ENCODE measurements at regions not wholly inside any gene's neighbourhood (a gene's known extent, or its start where the extent isn't known, plus 50 kb on each side); places are given as distances from the start of the nearest gene placed in this dataset.
"Not testable (repeated sequence)": the region's sequence is repeated elsewhere in the genome, so short reads cannot be mapped to it uniquely, and the experiment has no call there.

GRCh38 chr14:83085136-83085535 lies 1551.5 kb upstream of the SEL1L start:
- Histone ChIP-seq H3K4me3 (no peak overlapping the region), H3K4me1 (no peaks in the 10 kb centered on the region), H3K27ac (no peak overlapping the region), H3K27me3 (no peaks in the 10 kb centered on the region), H3K9me3 (no peaks in the 10 kb centered on the region), H3K36me3 (no peaks in the 10 kb centered on the region)
- TF ChIP-seq CTCF (IDR thresholded peaks at IDR 0.05) (no peak), EP300 (IDR thresholded peaks at IDR 0.05) (no peak), POLR2AphosphoS5 (IDR thresholded peaks at IDR 0.05) (no peak), POLR2A (IDR thresholded peaks at IDR 0.05) (no peak)
- 41 to 82% methylated on average over 4 of the region's 4 CpGs for WGBS, 2 donors
- no peak for DNase-seq
- intact Hi-C loops (cut with DNase I), result no loop called here

- Histone ChIP-seq H3K4me1 (no peaks in the 10 kb centered on the region), H3K4me3 (no peak overlapping the region), H3K36me3 (no peaks in the 10 kb centered on the region), H3K9me3 (no peaks in the 10 kb centered on the region), H3K27ac (no peak overlapping the region), H3K27me3 (no peaks in the 10 kb centered on the region)
- no peak for DNase-seq
- WGBS, 2 donors, result 33 to 57% methylated on average over 1 of the region's 1 CpG
- intact Hi-C loops (cut with DNase I), result no loop called here
- no peak for TF ChIP-seq POLR2AphosphoS5 (IDR thresholded peaks at IDR 0.05)
- TF ChIP-seq CTCF (IDR thresholded peaks at IDR 0.05), result no peak
- TF ChIP-seq POLR2A (IDR thresholded peaks at IDR 0.05), result no peak
- no peak for TF ChIP-seq EP300 (IDR thresholded peaks at IDR 0.05)
Observed at GRCh38 chr14:83085725-83086124, 1552.1 kb upstream of the SEL1L start.

GRCh38 chr14:83091991-83092956 lies 1558.6 kb upstream of the SEL1L start:
- WGBS, 2 donors, result 67% methylated on average over 47 of the region's 47 CpGs
- H3K4me3 ChIP-seq, DNase-seq: not testable (repeated sequence)

GRCh38 chr14:83096092-83096491 lies 1562.4 kb upstream of the SEL1L start:
- no peak for DNase-seq
- no peak for TF ChIP-seq POLR2A (IDR thresholded peaks at IDR 0.05)
- TF ChIP-seq POLR2AphosphoS5 (IDR thresholded peaks at IDR 0.05), result no peak
- TF ChIP-seq EP300 (IDR thresholded peaks at IDR 0.05), result no peak
- no peak for TF ChIP-seq CTCF (IDR thresholded peaks at IDR 0.05)
- Histone ChIP-seq H3K27me3 (no peaks in the 10 kb centered on the region), H3K4me1 (no peaks in the 10 kb centered on the region), H3K36me3 (no peaks in the 10 kb centered on the region), H3K9me3 (no peaks in the 10 kb centered on the region), H3K4me3 (no peak overlapping the region), H3K27ac (no peak overlapping the region)
- intact Hi-C loops (cut with DNase I), result no loop called here
- 78 to 82% methylated on average over 1 of the region's 1 CpG for WGBS, 2 donors

More at GRCh38 chr14:83091991-83092956, 1558.6 kb upstream of the SEL1L start:
- H3K9me3 ChIP-seq; H3K27ac ChIP-seq; H3K36me3 ChIP-seq; H3K27me3 ChIP-seq; intact Hi-C loops (cut with DNase I); H3K4me1 ChIP-seq: not testable (repeated sequence)

- H3K27ac ChIP-seq, result no peak overlapping the region
- H3K27me3 ChIP-seq, result no peaks in the 10 kb centered on the region
- no peaks in the 10 kb centered on the region for H3K9me3 ChIP-seq
- no peaks in the 10 kb centered on the region for H3K36me3 ChIP-seq
- H3K4me3 ChIP-seq, result no peak overlapping the region
- TF ChIP-seq POLR2AphosphoS5 (IDR thresholded peaks at IDR 0.05) (no peak), POLR2A (IDR thresholded peaks at IDR 0.05) (no peak), EP300 (IDR thresholded peaks at IDR 0.05) (no peak), CTCF (IDR thresholded peaks at IDR 0.05) (no peak)
- intact Hi-C loops (cut with DNase I), result no loop called here
- WGBS, 2 donors, result 70 to 73% methylated on average over 1 of the region's 1 CpG
- H3K4me1 ChIP-seq, result no peaks in the 10 kb centered on the region
- DNase-seq, result no peak
Observed at GRCh38 chr14:83101846-83102245, 1568.2 kb upstream of the SEL1L start.

Data from sigmoid colon (tissue), 6 donors.